Ovary (tissue), 3 donors: ENCODE measurements at regions not wholly inside any gene's neighbourhood (a gene's known extent, or its start where the extent isn't known, plus 50 kb on each side); places are given as distances from the start of the nearest gene placed in this dataset.

Experiments
- EP300 ChIP-seq: sonication (generic); formaldehyde crosslinking; IDR thresholded peaks from one replicate; pipeline ENCODE4 v1.6.1; 2017; ENCODE audit warnings: antibody characterized with exemption
- TF ChIP-seq, protein P1 (sequence below), 3 donors: fragments of 450-650 bp in 2 of 3; fragments of 200-600 bp in 1 of 3; IDR thresholded peaks; one replicate each; pipeline versions ENCODE4 v1.5.1 to v1.8.0; 2016 to 2022; ENCODE audit warnings: antibody characterized with exemption in 3 of 3, mild to moderate bottlenecking in 1 of 3
- donor health status: DM: no; HTN: no; CAD: no.

DNA sequence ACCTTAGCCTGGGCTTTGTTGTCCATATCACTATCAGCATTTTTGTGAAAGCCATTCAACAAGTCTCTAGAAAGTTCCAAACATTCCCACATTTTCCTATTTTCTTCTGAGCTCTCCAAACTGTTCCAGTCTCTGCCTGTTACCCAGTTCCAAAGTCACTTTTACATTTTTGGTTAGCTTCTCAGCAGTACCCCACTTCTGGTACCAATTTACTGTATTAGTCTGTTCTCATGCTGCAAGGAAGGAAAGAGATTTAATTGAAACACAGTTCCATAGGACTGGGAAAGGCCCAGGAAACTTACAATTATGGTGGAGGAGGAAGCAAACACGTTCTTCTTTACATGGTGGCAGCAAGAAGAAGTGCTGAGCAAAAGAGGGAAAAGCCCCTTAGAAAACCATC is 247.2 kb upstream of the B3GALT2 start:
- TF ChIP-seq, protein P1, sequence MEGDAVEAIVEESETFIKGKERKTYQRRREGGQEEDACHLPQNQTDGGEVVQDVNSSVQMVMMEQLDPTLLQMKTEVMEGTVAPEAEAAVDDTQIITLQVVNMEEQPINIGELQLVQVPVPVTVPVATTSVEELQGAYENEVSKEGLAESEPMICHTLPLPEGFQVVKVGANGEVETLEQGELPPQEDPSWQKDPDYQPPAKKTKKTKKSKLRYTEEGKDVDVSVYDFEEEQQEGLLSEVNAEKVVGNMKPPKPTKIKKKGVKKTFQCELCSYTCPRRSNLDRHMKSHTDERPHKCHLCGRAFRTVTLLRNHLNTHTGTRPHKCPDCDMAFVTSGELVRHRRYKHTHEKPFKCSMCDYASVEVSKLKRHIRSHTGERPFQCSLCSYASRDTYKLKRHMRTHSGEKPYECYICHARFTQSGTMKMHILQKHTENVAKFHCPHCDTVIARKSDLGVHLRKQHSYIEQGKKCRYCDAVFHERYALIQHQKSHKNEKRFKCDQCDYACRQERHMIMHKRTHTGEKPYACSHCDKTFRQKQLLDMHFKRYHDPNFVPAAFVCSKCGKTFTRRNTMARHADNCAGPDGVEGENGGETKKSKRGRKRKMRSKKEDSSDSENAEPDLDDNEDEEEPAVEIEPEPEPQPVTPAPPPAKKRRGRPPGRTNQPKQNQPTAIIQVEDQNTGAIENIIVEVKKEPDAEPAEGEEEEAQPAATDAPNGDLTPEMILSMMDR (IDR thresholded peaks at IDR 0.05): no peak
- no peak for TF ChIP-seq EP300
